Bronchial epithelial cell (primary cell): ENCODE measurements at regions not wholly inside any gene's neighbourhood (a gene's known extent, or its start where the extent isn't known, plus 50 kb on each side); places are given as distances from the start of the nearest gene placed in this dataset.
A peak's percentile ranks its signal among the peaks of the same experiment; 100 is the strongest.
"Not testable (repeated sequence)": the region's sequence is repeated elsewhere in the genome, so short reads cannot be mapped to it uniquely, and the experiment has no call there.

Experiments
- DNase-seq: peaks from one replicate; pipeline ENCODE4 v3.0.0-alpha.2; 2010; ENCODE audit warnings: low read depth
- FAIRE-seq: peaks from 2 replicates; lab custom pipeline; 2011; peaks lifted over from hg19 to GRCh38; lab: Jason Lieb, UNC
- H3K27me3 ChIP-seq: 2 replicates; pipeline ENCODE4 v1.5.1; 2011; ENCODE audit warnings: low read length; ENCODE audit not compliant: control insufficient read depth, insufficient read depth
- H3K36me3 ChIP-seq: 2 replicates; pipeline ENCODE4 v1.5.1; 2011; ENCODE audit warnings: low read length; ENCODE audit not compliant: control insufficient read depth, insufficient read depth
- H3K4me3 ChIP-seq: 2 replicates; pipeline ENCODE4 v1.5.1; 2011; ENCODE audit warnings: mild to moderate bottlenecking, low read depth, low read length, control low read depth
- CTCF ChIP-seq: IDR thresholded peaks from 2 replicates; pipeline ENCODE4 v1.5.1; 2011; ENCODE audit warnings: mild to moderate bottlenecking, moderate library complexity, low read length, control low read depth, inconsistent platforms; ENCODE audit not compliant: insufficient read depth, severe bottlenecking

- no peak for DNase-seq
- Histone ChIP-seq H3K4me3 (no peak overlapping the region), H3K27me3 (no peaks in the 10 kb centered on the region), H3K36me3 (no peaks in the 10 kb centered on the region)
- TF ChIP-seq CTCF: no peak
- FAIRE-seq: no peak
These were observed 93.7 kb downstream of the PRR15 start for GRCh38 chr7:29657288-29657687.

GRCh38 chr7:29657856-29658255 is 94.2 kb downstream of the PRR15 start:
- H3K36me3 ChIP-seq: no peaks in the 10 kb centered on the region
- no peaks in the 10 kb centered on the region for H3K27me3 ChIP-seq
- FAIRE-seq (no peak), DNase-seq (no peak)
- no peak overlapping the region for H3K4me3 ChIP-seq
- TF ChIP-seq CTCF: no peak

GRCh38 chr7:29659213-29659612 is 95.6 kb downstream of the PRR15 start:
- not testable (repeated sequence) for H3K36me3 ChIP-seq, DNase-seq, H3K4me3 ChIP-seq, H3K27me3 ChIP-seq, FAIRE-seq

GRCh38 chr7:29662899-29663298 is 99.3 kb downstream of the PRR15 start:
- not testable (repeated sequence) for H3K4me3 ChIP-seq, H3K36me3 ChIP-seq, FAIRE-seq, H3K27me3 ChIP-seq
- peak; percentile 20 for DNase-seq

- H3K36me3 ChIP-seq, H3K27me3 ChIP-seq, FAIRE-seq, DNase-seq, H3K4me3 ChIP-seq: not testable (repeated sequence)
These were observed 101.4 kb downstream of the PRR15 start for GRCh38 chr7:29664999-29665398.

- DNase-seq, H3K27me3 ChIP-seq, H3K4me3 ChIP-seq, FAIRE-seq, H3K36me3 ChIP-seq: not testable (repeated sequence)
These were observed 103.5 kb downstream of the PRR15 start for GRCh38 chr7:29667096-29667669.

- not testable (repeated sequence) for H3K4me3 ChIP-seq, DNase-seq, H3K27me3 ChIP-seq, FAIRE-seq, H3K36me3 ChIP-seq
These were observed 107.7 kb downstream of the PRR15 start for GRCh38 chr7:29671286-29671685.

GRCh38 chr7:29673635-29674034 is 110.0 kb downstream of the PRR15 start:
- not testable (repeated sequence) for FAIRE-seq, H3K4me3 ChIP-seq, DNase-seq, H3K27me3 ChIP-seq, H3K36me3 ChIP-seq

GRCh38 chr7:29674626-29675025 is 111.0 kb downstream of the PRR15 start:
- not testable (repeated sequence) for FAIRE-seq, DNase-seq

GRCh38 chr7:29677254-29677653 is 113.6 kb downstream of the PRR15 start:
- not testable (repeated sequence) for H3K36me3 ChIP-seq, FAIRE-seq, H3K4me3 ChIP-seq, H3K27me3 ChIP-seq, DNase-seq

More at GRCh38 chr7:29674626-29675025, 111.0 kb downstream of the PRR15 start:
- not testable (repeated sequence) for H3K27me3 ChIP-seq, H3K4me3 ChIP-seq, H3K36me3 ChIP-seq

- not testable (repeated sequence) for FAIRE-seq, H3K27me3 ChIP-seq, H3K4me3 ChIP-seq, H3K36me3 ChIP-seq, DNase-seq
These were observed 116.3 kb downstream of the PRR15 start for GRCh38 chr7:29679963-29680362.

GRCh38 chr7:29680601-29681000 is 117.0 kb downstream of the PRR15 start:
- H3K4me3 ChIP-seq, H3K27me3 ChIP-seq, FAIRE-seq, DNase-seq, H3K36me3 ChIP-seq: not testable (repeated sequence)
